ENCODE measurements at regions not wholly inside any gene's neighbourhood (a gene's known extent, or its start where the extent isn't known, plus 50 kb on each side); places are given as distances from the start of the nearest gene placed in this dataset.

- TF ChIP-seq, protein P1, sequence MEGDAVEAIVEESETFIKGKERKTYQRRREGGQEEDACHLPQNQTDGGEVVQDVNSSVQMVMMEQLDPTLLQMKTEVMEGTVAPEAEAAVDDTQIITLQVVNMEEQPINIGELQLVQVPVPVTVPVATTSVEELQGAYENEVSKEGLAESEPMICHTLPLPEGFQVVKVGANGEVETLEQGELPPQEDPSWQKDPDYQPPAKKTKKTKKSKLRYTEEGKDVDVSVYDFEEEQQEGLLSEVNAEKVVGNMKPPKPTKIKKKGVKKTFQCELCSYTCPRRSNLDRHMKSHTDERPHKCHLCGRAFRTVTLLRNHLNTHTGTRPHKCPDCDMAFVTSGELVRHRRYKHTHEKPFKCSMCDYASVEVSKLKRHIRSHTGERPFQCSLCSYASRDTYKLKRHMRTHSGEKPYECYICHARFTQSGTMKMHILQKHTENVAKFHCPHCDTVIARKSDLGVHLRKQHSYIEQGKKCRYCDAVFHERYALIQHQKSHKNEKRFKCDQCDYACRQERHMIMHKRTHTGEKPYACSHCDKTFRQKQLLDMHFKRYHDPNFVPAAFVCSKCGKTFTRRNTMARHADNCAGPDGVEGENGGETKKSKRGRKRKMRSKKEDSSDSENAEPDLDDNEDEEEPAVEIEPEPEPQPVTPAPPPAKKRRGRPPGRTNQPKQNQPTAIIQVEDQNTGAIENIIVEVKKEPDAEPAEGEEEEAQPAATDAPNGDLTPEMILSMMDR (IDR thresholded peaks at IDR 0.05): no peak
These were observed 126.6 kb upstream of the ARHGAP20 start for GRCh38 chr11:110838808-110839207.

DNA sequence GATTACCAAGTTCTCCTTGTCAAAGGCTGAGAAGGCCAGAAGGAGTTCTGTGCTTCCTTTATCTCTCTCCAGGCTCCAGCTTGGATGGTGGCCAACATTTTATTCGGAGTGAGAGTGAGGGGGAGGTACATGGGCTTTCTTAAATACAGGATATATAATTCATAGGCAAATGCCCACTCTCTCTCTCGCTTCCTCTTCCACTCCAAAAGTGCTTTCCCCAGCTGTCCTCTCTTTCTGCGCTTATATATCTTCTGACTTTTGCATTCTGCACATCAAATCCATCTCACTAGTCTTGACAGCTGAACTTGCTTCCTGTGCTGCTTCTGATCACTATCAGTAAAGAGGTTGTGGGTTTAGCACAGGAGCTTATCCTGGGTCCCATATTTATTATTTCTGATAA, 125.4 kb upstream of the ARHGAP20 start:
- TF ChIP-seq, protein P1 (IDR thresholded peaks at IDR 0.05): no peak

- TF ChIP-seq, protein P1 (IDR thresholded peaks at IDR 0.05): no peak
These were observed 122.9 kb upstream of the ARHGAP20 start for GRCh38 chr11:110835106-110835505.

DNA sequence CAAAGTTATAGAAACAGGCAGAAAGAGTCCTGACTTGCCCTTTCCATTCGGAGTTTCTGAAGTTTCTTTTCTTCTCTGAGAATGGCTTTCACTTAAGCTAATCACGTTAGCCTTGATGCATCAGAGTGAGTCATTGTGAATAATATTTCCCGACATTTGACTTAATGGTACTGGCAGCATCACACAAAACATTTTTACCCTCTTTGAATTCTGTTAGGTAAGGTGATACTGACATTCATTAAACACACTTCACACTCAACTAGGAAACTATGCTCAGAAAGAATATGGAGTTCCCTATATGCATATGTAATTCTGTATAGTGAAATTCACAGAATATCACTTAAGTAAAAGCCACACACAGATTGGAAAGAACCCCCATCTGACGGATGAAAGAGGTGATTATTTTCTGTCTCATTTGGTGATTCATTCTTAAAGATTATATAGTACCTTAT, 120.8 kb upstream of the ARHGAP20 start:
- TF ChIP-seq, protein P1 (IDR thresholded peaks at IDR 0.05): no peak

DNA sequence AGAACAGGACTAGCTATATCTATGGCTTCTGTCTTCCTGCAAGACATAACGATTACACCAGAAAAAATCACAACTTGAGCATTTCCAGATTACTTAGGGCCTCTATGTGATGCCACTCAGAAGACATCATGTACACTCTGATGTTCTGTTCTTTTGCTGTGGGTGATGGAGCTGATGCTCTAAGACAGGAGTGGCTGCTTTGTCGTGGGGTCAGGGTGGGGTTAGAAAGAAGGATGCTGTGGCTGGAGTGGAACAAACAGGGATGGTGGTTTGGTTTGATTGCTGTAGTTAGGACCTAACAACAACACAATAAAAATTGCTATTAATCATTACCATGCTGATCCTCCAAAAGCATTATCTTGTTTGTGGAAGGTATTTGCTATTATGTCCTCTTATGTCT, 120.3 kb upstream of the ARHGAP20 start:
- TF ChIP-seq, protein P1 (IDR thresholded peaks at IDR 0.05): no peak

DNA sequence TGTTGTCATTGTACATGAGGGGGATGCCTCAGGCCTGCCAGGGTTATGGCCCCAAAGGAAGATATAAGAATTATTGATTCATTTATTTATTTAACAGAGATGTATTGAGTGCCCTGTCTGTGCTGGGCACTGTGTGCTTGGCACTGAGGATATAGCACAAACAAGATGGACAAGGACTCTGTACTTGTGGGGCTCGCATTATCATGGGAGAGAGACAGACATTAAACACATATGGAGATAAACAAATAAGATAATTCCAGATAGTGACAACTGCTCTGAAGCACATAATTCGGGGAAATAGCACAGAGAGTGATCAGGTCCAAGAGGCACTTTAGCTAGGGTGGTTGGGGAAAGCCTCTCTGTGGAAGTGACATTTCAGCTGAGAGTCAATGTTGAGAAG, 119.8 kb upstream of the ARHGAP20 start:
- TF ChIP-seq, protein P1 (IDR thresholded peaks at IDR 0.05): no peak

GRCh38 chr11:110830747-110831146, 118.5 kb upstream of the ARHGAP20 start:
- TF ChIP-seq, protein P1 (IDR thresholded peaks at IDR 0.05): no peak

- TF ChIP-seq, protein P1 (IDR thresholded peaks at IDR 0.05): no peak
These were observed 118.1 kb upstream of the ARHGAP20 start for GRCh38 chr11:110830344-110830743.

Measured in LNCAP (cell line).